ENCODE measurements at regions not wholly inside any gene's neighbourhood (a gene's known extent, or its start where the extent isn't known, plus 50 kb on each side); places are given as distances from the start of the nearest gene placed in this dataset.
"Not testable (repeated sequence)": the region's sequence is repeated elsewhere in the genome, so short reads cannot be mapped to it uniquely, and the experiment has no call there.

DNA sequence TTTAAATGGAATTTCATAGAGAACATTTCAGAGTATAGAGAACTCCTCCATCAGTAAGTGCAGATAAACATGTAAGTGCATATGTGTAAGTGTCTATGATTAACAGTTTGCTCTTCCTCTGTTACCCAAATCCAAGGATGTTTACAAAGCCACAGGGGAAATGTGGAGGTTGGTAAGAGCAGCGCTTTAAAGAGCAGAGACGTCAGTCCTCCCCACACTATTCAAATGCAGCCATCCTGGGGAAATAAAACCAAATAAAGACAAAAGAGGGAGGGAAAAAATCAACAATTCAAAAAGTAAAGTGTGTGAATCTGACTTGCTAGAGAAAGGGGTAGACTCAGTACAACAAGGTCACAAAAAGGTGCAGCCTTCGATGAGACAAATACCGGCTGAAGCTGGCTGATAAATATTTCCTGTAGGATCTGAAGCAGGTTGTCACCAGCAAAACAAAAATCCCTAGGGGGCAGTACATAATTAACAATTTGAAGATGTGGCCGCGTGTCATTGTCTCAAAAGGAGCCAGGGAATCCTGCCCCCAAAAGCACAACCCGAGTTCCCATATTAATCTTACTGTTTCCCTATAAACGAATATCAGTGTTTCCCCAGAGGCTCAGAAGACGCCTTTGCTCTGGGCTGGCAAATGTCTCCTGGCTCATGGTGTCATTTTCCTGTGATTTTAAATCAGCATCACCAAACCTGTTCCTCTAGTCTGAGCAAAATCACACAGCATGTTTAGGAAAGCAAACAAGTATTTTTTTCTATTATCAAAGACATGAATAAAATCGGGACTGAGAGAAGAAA, 216.5 kb downstream of the CDCA7 start:
- intact Hi-C loops (cut with micrococcal nuclease), result loop anchor here (5.0 kb wide), 1 partner anchor 771 kb away; no protein-coding TSS in a partner anchor

DNA sequence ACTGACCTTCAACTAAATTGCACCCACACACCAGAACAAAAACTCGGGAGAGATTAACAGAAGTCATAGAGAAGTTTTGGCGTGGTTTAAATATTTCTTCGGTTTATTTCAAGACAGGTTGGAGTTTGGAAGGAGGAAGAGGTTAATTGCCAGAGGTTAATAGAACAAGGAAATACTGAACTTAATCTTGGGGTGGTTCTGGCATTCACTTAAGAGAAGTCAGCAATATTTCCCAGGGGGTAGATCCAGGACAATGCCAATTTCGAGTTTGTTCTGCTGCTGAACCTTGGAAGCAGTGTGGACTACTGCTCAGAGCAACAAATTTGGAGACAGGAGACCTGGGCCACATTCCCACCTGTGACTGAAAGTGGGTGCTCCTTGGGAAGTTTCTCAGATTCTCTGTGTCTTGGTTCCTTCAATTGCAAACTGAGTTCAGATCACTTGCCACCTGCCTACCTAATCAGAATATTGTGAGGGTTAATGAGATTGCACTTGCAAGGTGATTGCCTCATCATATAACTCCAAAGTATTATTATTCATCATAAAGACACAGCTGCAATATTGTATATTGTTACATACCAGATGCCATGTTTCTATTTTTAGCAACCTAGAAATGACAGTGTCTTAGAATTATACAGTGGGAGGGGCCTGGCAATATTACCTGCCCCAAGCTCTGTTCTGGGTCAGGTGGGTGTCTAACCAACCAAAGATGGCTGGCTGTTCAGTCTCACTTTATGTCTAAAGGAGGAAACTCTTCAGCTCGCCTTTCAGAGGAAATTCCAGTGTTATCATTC, 217.4 kb downstream of the CDCA7 start:
- Mint-ChIP-seq H3K27ac (no peak overlapping the region), H3K27me3 (ENCODE audit: insufficient read depth) (peaks cover 18% of the 10 kb centered on the region), H3K4me1 (ENCODE audit: low read depth) (peaks cover 5% of the 10 kb centered on the region), H3K9me3 (peaks cover 7% of the 10 kb centered on the region), H3K36me3 (ENCODE audit: low read depth) (no peaks in the 10 kb centered on the region), H3K4me3 (no peak overlapping the region)
- no peak for DNase-seq (ENCODE audit: low spot score)
- intact Hi-C loops (cut with micrococcal nuclease), result loop anchor here (5.0 kb wide), 1 partner anchor 770 kb away; no protein-coding TSS in a partner anchor

More for the DNA sequence above, 216.5 kb downstream of the CDCA7 start:
- no peak overlapping the region for H3K27ac Mint-ChIP-seq
- H3K36me3 Mint-ChIP-seq (ENCODE audit: low read depth), result no peaks in the 10 kb centered on the region
- peaks cover 5% of the 10 kb centered on the region for H3K4me1 Mint-ChIP-seq (ENCODE audit: low read depth)
- peaks cover 7% of the 10 kb centered on the region for H3K9me3 Mint-ChIP-seq
- DNase-seq (ENCODE audit: low spot score), result no peak
- H3K27me3 Mint-ChIP-seq (ENCODE audit: insufficient read depth), result peaks cover 18% of the 10 kb centered on the region
- no peak overlapping the region for H3K4me3 Mint-ChIP-seq

DNA sequence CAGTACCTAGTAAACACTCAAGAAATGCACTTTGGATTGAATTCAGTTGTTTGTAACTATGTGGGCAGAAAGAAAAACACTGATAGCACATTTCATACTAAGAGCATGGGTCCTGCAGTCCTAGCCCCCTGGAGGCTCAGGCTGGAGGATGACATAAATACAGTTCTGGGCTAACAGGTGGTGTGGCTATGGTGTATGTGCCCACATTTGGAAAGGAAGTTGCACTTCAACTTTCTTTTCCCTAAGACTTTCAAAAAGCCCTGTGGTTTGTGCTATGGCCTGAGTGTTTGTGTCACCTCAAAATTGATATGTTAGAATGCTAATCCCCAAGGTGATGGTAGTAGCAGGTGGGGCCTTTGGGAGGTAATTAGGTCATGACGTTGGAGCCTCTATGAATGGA, 218.2 kb downstream of the CDCA7 start:
- no peak overlapping the region for H3K4me3 Mint-ChIP-seq
- intact Hi-C loops (cut with micrococcal nuclease), result loop anchor here (5.0 kb wide), 1 partner anchor 769 kb away; no protein-coding TSS in a partner anchor
- H3K27ac Mint-ChIP-seq, result no peak overlapping the region
- H3K36me3 Mint-ChIP-seq (ENCODE audit: low read depth), result no peaks in the 10 kb centered on the region
- H3K27me3 Mint-ChIP-seq (ENCODE audit: insufficient read depth), result peaks cover 17% of the 10 kb centered on the region
- peaks cover 7% of the 10 kb centered on the region for H3K9me3 Mint-ChIP-seq
- DNase-seq (ENCODE audit: low spot score), result no peak
- peaks cover 5% of the 10 kb centered on the region for H3K4me1 Mint-ChIP-seq (ENCODE audit: low read depth)

DNA sequence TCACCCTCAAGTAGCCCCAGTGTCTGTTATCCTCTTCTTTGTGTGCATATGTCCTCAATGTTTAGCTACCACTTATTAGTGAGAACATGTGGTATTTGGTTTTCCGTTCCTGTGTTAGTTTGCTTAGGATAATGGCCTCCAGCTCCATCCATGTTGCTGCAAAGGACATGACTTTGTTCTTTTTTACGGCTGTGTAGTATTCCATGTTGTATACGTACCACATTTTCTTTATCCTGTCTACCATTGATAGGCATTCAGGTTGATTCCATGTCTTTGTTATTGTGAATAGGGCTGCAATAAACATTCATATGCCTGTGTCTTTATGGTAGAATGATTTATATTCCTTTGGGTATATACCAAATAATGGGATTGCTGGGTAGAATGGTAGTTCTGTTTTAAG, 219.1 kb downstream of the CDCA7 start:
- intact Hi-C loops (cut with micrococcal nuclease), result loop anchor here (5.0 kb wide), 1 partner anchor 769 kb away; no protein-coding TSS in a partner anchor
- DNase-seq (ENCODE audit: low spot score), result not testable (repeated sequence)

DNA sequence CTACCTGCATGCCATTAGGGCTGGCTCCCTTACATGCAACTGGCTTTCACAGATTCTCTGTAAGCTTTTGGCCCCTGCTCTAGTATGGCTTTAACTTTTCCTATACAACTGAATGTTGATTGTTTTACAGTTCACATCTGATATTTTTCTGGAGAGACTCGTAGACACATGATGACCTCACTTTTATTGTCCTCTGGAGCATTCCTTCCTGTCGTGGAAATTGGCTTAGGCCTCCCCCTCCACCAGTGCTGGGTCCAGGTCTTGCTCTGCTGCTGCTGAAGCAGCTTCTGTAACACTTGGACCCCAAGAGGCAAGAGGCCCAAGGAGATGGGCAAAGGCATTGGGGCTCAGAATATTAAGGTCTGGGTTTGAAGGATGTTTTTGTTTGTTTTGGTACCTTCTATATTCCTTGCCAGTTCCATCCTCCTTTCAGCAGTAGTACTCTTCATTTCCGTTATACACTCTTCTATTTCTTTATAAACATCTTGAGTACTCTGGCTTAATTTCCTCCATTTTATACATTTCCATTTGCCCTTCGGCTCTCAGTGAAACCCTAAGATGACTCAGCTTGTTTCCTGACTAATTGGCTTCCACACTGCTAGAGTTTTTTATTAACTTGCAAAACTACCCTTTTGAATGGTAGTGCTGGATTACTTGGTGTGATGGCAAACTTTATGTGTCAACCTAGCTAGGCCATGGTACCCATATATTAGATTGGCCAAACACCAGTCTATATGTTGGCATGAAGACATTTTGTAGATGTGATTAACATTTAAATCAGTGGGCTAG, 219.8 kb downstream of the CDCA7 start:
- peaks cover 17% of the 10 kb centered on the region for H3K27me3 Mint-ChIP-seq (ENCODE audit: insufficient read depth)
- peaks cover 7% of the 10 kb centered on the region for H3K9me3 Mint-ChIP-seq
- no peaks in the 10 kb centered on the region for H3K36me3 Mint-ChIP-seq (ENCODE audit: low read depth)
- H3K4me3 Mint-ChIP-seq, result no peak overlapping the region
- DNase-seq (ENCODE audit: low spot score), result no peak
- H3K4me1 Mint-ChIP-seq (ENCODE audit: low read depth), result peaks cover 5% of the 10 kb centered on the region
- H3K27ac Mint-ChIP-seq, result no peak overlapping the region
- intact Hi-C loops (cut with micrococcal nuclease), result loop anchor here (5.0 kb wide), 1 partner anchor 768 kb away; no protein-coding TSS in a partner anchor

More for the DNA sequence above, 219.1 kb downstream of the CDCA7 start:
- not testable (repeated sequence) for H3K36me3 Mint-ChIP-seq (ENCODE audit: low read depth); H3K4me1 Mint-ChIP-seq (ENCODE audit: low read depth); H3K27ac Mint-ChIP-seq; H3K4me3 Mint-ChIP-seq; H3K9me3 Mint-ChIP-seq
- peaks cover 17% of the 10 kb centered on the region for H3K27me3 Mint-ChIP-seq (ENCODE audit: insufficient read depth)

DNA sequence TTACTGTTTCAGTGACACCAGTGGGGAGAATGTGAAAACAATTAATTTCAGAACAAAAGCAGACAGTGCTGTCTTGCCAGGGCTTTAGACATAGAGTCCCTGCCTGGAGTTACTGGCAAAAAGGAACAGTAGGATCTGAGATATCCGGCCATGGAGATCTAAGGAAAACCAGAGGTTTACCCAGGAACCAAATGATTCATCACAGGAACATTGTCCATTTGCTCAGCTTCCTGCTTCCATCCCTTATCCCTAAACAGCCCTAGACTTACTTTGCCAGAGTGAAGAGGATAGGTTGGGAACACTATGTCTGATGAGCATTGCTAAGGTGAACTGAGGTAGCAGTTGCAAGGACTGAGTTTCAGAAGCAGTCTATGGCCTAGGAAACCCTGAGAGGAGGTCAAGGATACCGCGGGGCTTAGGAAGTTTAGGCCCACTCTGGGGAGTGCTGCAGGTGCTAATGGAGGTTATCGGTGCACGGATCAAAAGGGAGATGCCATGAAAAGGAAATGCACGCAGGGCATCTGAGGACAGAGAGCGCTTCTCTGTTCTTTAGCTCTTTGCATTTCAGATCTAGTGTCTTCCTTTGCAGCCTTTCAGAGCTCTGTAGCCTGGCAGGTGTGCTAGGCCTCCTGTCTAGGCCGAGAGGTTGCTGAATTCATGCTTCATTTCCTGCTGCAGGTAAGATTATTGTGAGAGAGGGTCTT, 223.9 kb downstream of the CDCA7 start:
- intact Hi-C loops (cut with micrococcal nuclease), result no loop called here
- no peak for DNase-seq (ENCODE audit: low spot score)
- Mint-ChIP-seq H3K36me3 (ENCODE audit: low read depth) (no peaks in the 10 kb centered on the region), H3K4me1 (ENCODE audit: low read depth) (no peaks in the 10 kb centered on the region), H3K4me3 (no peak overlapping the region), H3K27ac (no peak overlapping the region), H3K27me3 (ENCODE audit: insufficient read depth) (no peaks in the 10 kb centered on the region), H3K9me3 (peaks cover 7% of the 10 kb centered on the region)

DNA sequence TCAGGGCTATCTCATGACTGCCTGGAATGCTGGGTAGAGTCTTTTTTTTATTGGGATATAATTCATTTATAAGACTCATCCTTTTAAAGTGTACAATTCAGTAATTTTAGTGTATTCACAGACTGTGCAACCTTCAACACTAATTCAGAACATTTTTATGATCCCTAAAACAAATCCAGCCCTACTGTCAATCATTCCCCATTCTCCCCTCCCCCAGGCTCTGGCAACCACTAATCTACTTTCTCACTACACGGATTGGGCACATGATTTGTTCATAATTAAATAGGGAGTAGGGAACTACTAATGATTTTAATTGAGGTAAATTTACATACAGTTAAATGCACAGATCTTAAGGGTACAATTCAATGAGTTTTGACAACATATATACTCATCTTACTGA, 225.7 kb downstream of the CDCA7 start:
- Mint-ChIP-seq H3K27me3 (ENCODE audit: insufficient read depth) (no peaks in the 10 kb centered on the region), H3K27ac (no peak overlapping the region), H3K4me1 (ENCODE audit: low read depth) (no peaks in the 10 kb centered on the region), H3K36me3 (ENCODE audit: low read depth) (no peaks in the 10 kb centered on the region), H3K4me3 (no peak overlapping the region), H3K9me3 (no peaks in the 10 kb centered on the region)
- intact Hi-C loops (cut with micrococcal nuclease), result no loop called here
- DNase-seq (ENCODE audit: low spot score), result no peak

DNA sequence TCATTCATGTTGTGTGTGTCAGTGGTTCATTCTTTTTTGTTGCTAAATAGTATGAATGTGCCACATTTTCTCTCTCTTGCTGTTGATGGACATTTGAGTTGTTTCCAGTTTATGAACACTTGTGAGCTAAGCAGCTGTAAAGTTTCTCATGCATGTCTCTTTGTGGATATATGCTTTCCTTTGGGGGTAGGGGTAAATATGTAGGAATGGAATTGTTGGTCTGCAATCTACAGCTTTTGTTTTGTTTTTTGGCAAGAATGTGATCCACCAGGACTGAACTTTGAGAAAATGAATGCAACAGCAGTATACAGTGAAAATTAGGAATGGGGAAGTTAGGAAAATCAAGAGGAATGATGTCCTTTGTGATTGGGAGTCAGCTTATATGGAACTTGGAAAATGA, 226.3 kb downstream of the CDCA7 start:
- no peak for DNase-seq (ENCODE audit: low spot score)
- intact Hi-C loops (cut with micrococcal nuclease), result no loop called here
- no peak overlapping the region for H3K4me3 Mint-ChIP-seq
- no peak overlapping the region for H3K27ac Mint-ChIP-seq
- H3K9me3 Mint-ChIP-seq, result no peaks in the 10 kb centered on the region
- no peaks in the 10 kb centered on the region for H3K4me1 Mint-ChIP-seq (ENCODE audit: low read depth)
- H3K36me3 Mint-ChIP-seq (ENCODE audit: low read depth), result no peaks in the 10 kb centered on the region
- H3K27me3 Mint-ChIP-seq (ENCODE audit: insufficient read depth), result no peaks in the 10 kb centered on the region

DNA sequence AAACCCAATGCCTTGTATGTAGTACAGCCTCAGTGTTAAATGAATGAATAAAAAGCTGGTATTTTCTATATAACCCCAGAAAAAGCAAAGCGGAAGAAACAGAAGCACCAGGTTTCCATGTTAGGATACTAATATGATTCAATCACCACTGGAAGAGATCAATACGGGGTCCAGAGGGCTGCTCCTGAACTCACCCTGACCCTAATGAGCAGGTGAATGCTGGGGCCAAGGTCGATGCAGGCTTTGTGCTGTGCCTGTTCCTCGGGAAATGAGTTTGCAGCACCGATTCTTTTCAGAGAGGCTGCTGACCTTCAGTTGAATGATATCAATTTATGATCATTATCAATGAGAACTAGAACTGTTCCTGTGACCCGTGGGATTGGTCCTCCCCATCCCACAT, 228.5 kb downstream of the CDCA7 start:
- Mint-ChIP-seq H3K27ac (no peak overlapping the region), H3K4me3 (no peak overlapping the region), H3K27me3 (ENCODE audit: insufficient read depth) (no peaks in the 10 kb centered on the region), H3K9me3 (no peaks in the 10 kb centered on the region), H3K36me3 (ENCODE audit: low read depth) (no peaks in the 10 kb centered on the region), H3K4me1 (ENCODE audit: low read depth) (no peaks in the 10 kb centered on the region)
- no peak for DNase-seq (ENCODE audit: low spot score)
- intact Hi-C loops (cut with micrococcal nuclease), result no loop called here

DNA sequence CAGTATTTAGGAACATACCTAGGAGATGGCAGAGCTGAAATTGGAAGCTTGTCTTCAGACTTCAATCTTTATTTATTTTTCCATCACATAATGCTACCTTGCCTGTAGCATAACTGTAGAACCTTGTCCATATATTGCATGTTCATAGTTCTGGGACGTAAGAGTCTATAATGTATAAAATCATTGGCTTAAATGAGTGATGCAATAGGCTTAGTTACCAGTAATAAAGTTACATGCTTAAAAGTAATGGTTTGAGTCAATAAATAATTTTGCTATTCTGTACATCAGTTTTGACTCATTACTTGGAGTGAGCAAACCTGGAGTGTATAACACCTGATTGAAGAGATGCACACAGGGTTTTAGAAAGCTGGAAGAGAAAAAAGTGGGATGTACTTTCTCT, 229.3 kb downstream of the CDCA7 start:
- Mint-ChIP-seq H3K36me3 (ENCODE audit: low read depth) (no peaks in the 10 kb centered on the region), H3K4me1 (ENCODE audit: low read depth) (no peaks in the 10 kb centered on the region), H3K4me3 (no peak overlapping the region), H3K27me3 (ENCODE audit: insufficient read depth) (no peaks in the 10 kb centered on the region), H3K9me3 (no peaks in the 10 kb centered on the region), H3K27ac (no peak overlapping the region)
- DNase-seq (ENCODE audit: low spot score), result no peak
- intact Hi-C loops (cut with micrococcal nuclease), result no loop called here

DNA sequence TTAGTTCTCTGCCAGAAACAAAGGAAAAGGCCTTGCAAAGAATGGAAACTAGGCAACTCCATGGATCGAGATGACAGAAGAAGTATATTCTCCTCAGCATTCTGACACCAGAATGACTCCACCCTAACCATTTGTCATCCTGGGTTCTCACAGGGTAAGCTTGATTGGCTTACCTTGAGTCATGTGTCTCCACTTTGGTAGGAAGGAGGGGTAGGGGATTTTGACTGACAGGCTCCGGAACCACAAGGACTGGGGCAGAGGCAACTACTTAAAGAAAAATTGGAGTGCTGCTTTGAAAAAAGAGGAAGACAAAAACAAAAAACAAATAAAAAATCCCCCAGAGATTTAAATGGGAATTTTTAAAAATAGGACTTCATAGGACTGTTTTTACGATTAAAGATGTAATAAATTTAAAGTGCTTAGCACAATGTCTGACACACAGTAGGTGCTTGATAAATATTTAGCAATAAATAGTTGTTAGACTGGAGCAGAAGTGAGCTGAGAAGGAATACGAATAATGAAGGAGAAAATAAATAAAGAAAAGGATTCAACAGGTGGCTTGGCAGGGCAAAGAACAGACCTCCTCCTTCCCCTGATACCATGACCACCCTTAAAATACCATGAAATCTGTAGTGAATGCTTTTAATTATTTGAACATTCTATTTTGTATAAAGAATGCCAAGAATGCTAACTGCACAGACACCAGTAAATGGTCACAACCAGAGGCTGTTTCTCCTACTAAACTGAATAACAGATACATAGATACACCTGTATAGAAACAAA, 230.2 kb downstream of the CDCA7 start:
- no peak overlapping the region for H3K27ac Mint-ChIP-seq
- no peaks in the 10 kb centered on the region for H3K36me3 Mint-ChIP-seq (ENCODE audit: low read depth)
- no peaks in the 10 kb centered on the region for H3K4me1 Mint-ChIP-seq (ENCODE audit: low read depth)
- H3K4me3 Mint-ChIP-seq, result no peak overlapping the region
- no peaks in the 10 kb centered on the region for H3K9me3 Mint-ChIP-seq
- intact Hi-C loops (cut with micrococcal nuclease), result no loop called here
- no peak for DNase-seq (ENCODE audit: low spot score)
- no peaks in the 10 kb centered on the region for H3K27me3 Mint-ChIP-seq (ENCODE audit: insufficient read depth)

Measured in activated T-helper 1 cell treated with anti-CD3 and anti-CD28 coated beads, Interleukin-12 subunit alpha, Interleukin-12 subunit beta, Interleukin-2, Interleukin-4 antibody, amounts not matched to agents 30 ng/mL and 10 ng/mL and 1 ng/mL, durations not matched to agents 14 hours and 24 hours and 36 hours (primary cell).